WI38 (cell line): ENCODE measurements at regions not wholly inside any gene's neighbourhood (a gene's known extent, or its start where the extent isn't known, plus 50 kb on each side); places are given as distances from the start of the nearest gene placed in this dataset.

Experiments used
- H3K4me3 ChIP-seq: 2 replicates; pipeline ENCODE4 v1.5.1; 2011; ENCODE audit warnings: low read depth, mild to moderate bottlenecking, control low read depth, low read length
- CTCF ChIP-seq: IDR thresholded peaks from 2 replicates; pipeline ENCODE4 v1.5.1; 2012; ENCODE audit warnings: low read depth, mild to moderate bottlenecking, control low read depth, low read length

GRCh38 chr4:100795581-100795980 lies 277.8 kb upstream of the EMCN start:
- H3K4me3 ChIP-seq, result no peak overlapping the region
- TF ChIP-seq CTCF, result no peak

DNA sequence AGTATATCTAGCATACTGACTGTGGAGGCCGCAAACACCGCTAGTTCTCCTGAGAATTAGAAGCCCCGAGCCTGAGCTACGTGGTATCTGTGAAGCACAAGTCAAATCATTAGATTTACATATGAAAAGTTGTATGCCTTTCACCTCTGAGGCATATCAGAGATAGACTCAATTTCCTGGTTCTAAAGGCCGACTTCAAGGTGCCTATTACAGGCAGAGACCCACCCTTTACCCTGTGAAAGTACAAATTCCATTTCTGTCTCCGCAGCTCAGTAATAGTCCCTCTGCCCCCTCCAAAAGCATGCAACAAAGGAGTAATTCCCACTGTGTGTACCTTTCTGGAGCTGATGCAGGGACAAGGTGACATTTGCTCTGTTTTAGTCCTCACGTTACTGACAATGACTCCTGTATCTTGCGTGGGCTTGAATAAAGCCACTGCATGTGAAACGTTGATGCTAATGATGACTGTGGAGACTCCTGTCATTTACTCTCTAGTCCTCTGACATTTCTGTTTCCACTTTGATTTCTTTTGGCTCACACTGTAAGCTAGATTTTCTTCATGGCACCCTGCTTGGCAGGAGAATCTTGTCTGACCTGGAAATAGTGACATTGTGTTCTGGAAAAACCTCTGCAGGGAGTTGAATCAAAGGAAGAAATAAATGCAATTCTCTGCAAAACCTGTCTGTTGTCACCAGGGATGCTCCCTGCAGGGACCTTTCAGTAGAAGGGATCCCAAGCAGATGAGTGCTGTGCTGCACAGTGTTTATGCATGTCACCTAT lies 273.2 kb upstream of the EMCN start:
- no peak overlapping the region for H3K4me3 ChIP-seq
- TF ChIP-seq CTCF, result no peak

- no peak for TF ChIP-seq CTCF
- H3K4me3 ChIP-seq, result no peak overlapping the region
Observed at GRCh38 chr4:100789991-100790390, 272.2 kb upstream of the EMCN start.

- no peak overlapping the region for H3K4me3 ChIP-seq
- TF ChIP-seq CTCF, result no peak
Observed at GRCh38 chr4:100786481-100786880, 268.7 kb upstream of the EMCN start.

GRCh38 chr4:100782356-100782755 lies 264.5 kb upstream of the EMCN start:
- H3K4me3 ChIP-seq, result no peak overlapping the region
- TF ChIP-seq CTCF, result no peak

DNA sequence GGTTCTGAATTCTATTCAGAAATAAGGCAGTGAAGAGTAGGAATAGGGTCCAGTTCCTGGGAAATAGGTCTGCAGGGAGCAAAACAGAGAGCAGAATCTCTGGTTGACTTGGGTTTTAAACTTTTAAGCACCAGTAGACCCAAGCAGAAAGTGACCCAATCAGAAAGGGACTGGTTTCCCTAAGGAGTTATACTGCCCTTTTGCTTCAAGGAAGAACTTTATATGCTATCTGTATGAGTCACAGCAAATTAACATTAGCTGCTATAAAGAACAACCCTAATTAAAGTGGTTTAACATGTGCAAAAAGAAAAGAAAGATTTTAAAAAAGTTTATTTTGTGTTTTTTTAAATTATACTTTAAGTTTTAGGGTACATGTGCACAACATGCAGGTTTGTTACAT lies 263.6 kb upstream of the EMCN start:
- TF ChIP-seq CTCF, result no peak
- no peak overlapping the region for H3K4me3 ChIP-seq

DNA sequence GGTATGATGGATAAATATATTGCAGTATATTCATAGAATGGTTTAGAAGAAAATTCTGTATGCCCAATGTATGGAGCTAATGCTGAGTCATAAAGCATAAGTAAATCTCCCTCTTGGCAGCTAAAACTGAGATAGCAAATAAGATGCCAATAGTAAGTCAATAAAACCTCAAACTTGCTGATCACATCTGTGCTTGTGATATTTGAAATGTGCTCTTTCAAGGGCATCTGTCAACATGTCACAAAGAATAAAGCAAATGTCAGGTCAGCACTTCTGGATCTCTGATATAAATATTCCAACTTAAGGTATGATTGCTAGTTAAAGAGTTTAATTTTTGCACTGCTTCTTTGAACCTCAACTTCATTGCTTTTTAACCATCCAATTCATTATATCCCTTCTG lies 262.3 kb upstream of the EMCN start:
- no peak for TF ChIP-seq CTCF
- no peak overlapping the region for H3K4me3 ChIP-seq
